ENCODE measurements at regions not wholly inside any gene's neighbourhood (a gene's known extent, or its start where the extent isn't known, plus 50 kb on each side); places are given as distances from the start of the nearest gene placed in this dataset.

GRCh38 chrX:460116-460515, 73.4 kb upstream of the PPP2R3B start:
- TF ChIP-seq CTCF (IDR thresholded peaks at IDR 0.05) (no peak), GATA2 (CRISPR knock-in tag; IDR thresholded peaks at IDR 0.05) (no peak), RAD21 (IDR thresholded peaks at IDR 0.05; ENCODE audit: low read length) (no peak), REST (IDR thresholded peaks at IDR 0.05; ENCODE audit: low read depth, low read length) (no peak), TAF1 (IDR thresholded peaks at IDR 0.05; ENCODE audit: borderline replicate concordance, low read depth, low read length) (no peak), RCOR1 (IDR thresholded peaks at IDR 0.05; ENCODE audit: low read length) (no peak), USF2 (IDR thresholded peaks at IDR 0.05; ENCODE audit: borderline replicate concordance, low read depth, low read length) (no peak), SIN3A (IDR thresholded peaks at IDR 0.05; ENCODE audit: borderline replicate concordance, low read depth, low read length) (no peak)
